ENCODE measurements at regions not wholly inside any gene's neighbourhood (a gene's known extent, or its start where the extent isn't known, plus 50 kb on each side); places are given as distances from the start of the nearest gene placed in this dataset.
"Not testable (repeated sequence)": the region's sequence is repeated elsewhere in the genome, so short reads cannot be mapped to it uniquely, and the experiment has no call there.

GRCh38 chr20:4324611-4325243, 75.6 kb upstream of the ADRA1D start:
- Mint-ChIP-seq H3K27me3 (peaks cover 30% of the 10 kb centered on the region), H3K9me3 (peaks cover 0 to 3% (median 0%) of the 10 kb centered on the region in 7 donors), H3K4me3 (no peak overlapping the region), H3K27ac (no peak overlapping the region), H3K36me3 (no peaks in the 10 kb centered on the region), H3K4me1 (no peaks in the 10 kb centered on the region)
- H3K4me1 ChIP-seq (ENCODE audit: control insufficient read depth, insufficient read depth, low read length, poor library complexity, severe bottlenecking), result no peaks in the 10 kb centered on the region
- H3K4me3 ChIP-seq (ENCODE audit: low read depth, low read length), result no peak overlapping the region
- no peak overlapping the region for H3K27ac ChIP-seq (ENCODE audit: insufficient read depth, low read length, poor library complexity, severe bottlenecking)
- no peak for DNase-seq
- H3K27me3 ChIP-seq (ENCODE audit: control insufficient read depth, insufficient read depth, low read length), result peaks cover 9% of the 10 kb centered on the region
- ATAC-seq (ENCODE audit: low read depth in 2 of 2), result no peak
- no peaks in the 10 kb centered on the region for H3K9me3 ChIP-seq (ENCODE audit: control insufficient read depth in 2 of 2, low read length in 2 of 2)
- no peaks in the 10 kb centered on the region for H3K36me3 ChIP-seq (ENCODE audit: control insufficient read depth, insufficient read depth, low read length)

DNA sequence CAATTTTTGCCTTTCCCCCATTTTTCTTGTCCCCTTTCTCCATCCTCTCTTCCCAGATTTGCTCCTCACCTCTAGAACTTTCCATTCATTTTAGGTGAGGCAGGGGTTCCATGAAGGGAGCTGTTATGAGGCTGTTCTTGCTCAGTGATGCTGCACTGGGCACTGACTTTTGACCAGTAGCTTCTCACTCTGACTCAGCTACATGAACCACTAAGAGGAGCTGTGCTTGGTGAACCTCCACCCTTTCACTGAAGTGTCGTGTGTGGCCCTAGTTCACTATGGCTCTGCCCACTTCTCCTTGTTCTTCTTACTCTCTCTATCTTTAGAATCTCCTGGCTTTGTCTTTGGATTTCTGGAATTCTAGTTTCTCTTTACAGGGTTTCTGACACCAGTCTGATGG, 73.4 kb upstream of the ADRA1D start:
- H3K27ac Mint-ChIP-seq, result peak overlapping the region in 1 of 3 donors; percentile 77
- Histone ChIP-seq H3K36me3 (ENCODE audit: control insufficient read depth, insufficient read depth, low read length) (no peaks in the 10 kb centered on the region), H3K4me3 (ENCODE audit: low read depth, low read length) (no peak overlapping the region), H3K4me1 (ENCODE audit: control insufficient read depth, insufficient read depth, low read length, poor library complexity, severe bottlenecking) (no peaks in the 10 kb centered on the region), H3K27me3 (ENCODE audit: control insufficient read depth, insufficient read depth, low read length) (peaks cover 6% of the 10 kb centered on the region), H3K9me3 (ENCODE audit: control insufficient read depth in 2 of 2, low read length in 2 of 2) (no peaks in the 10 kb centered on the region), H3K27ac (ENCODE audit: insufficient read depth, low read length, poor library complexity, severe bottlenecking) (no peak overlapping the region)
- DNase-seq, result no peak
- peaks cover 0 to 6% (median 2%) of the 10 kb centered on the region in 7 donors for H3K9me3 Mint-ChIP-seq
- H3K36me3 Mint-ChIP-seq, result no peaks in the 10 kb centered on the region
- peaks cover 19% of the 10 kb centered on the region for H3K27me3 Mint-ChIP-seq
- ATAC-seq (ENCODE audit: low read depth in 2 of 2), result no peak
- no peak overlapping the region for H3K4me3 Mint-ChIP-seq
- H3K4me1 Mint-ChIP-seq, result no peaks in the 10 kb centered on the region

- Histone ChIP-seq H3K27me3 (ENCODE audit: control insufficient read depth, insufficient read depth, low read length) (peaks cover 3% of the 10 kb centered on the region), H3K36me3 (ENCODE audit: control insufficient read depth, insufficient read depth, low read length) (no peaks in the 10 kb centered on the region), H3K4me1 (ENCODE audit: control insufficient read depth, insufficient read depth, low read length, poor library complexity, severe bottlenecking) (no peaks in the 10 kb centered on the region), H3K4me3 (ENCODE audit: low read depth, low read length) (no peak overlapping the region), H3K27ac (ENCODE audit: insufficient read depth, low read length, poor library complexity, severe bottlenecking) (no peak overlapping the region), H3K9me3 (ENCODE audit: control insufficient read depth in 2 of 2, low read length in 2 of 2) (peaks cover 0 to 5% of the 10 kb centered on the region in 2 experiments)
- ATAC-seq (ENCODE audit: low read depth in 2 of 2) (no peak), DNase-seq (no peak)
- peaks cover 12% of the 10 kb centered on the region for H3K27me3 Mint-ChIP-seq
- H3K9me3 Mint-ChIP-seq, result peaks cover 0 to 7% (median 3%) of the 10 kb centered on the region in 7 donors
- H3K27ac Mint-ChIP-seq, result peak overlapping the region in 1 of 3 donors; percentile 16
- no peaks in the 10 kb centered on the region for H3K4me1 Mint-ChIP-seq
- H3K4me3 Mint-ChIP-seq, result no peak overlapping the region
- H3K36me3 Mint-ChIP-seq, result no peaks in the 10 kb centered on the region
These were observed 71.2 kb upstream of the ADRA1D start for GRCh38 chr20:4320291-4320690.

DNA sequence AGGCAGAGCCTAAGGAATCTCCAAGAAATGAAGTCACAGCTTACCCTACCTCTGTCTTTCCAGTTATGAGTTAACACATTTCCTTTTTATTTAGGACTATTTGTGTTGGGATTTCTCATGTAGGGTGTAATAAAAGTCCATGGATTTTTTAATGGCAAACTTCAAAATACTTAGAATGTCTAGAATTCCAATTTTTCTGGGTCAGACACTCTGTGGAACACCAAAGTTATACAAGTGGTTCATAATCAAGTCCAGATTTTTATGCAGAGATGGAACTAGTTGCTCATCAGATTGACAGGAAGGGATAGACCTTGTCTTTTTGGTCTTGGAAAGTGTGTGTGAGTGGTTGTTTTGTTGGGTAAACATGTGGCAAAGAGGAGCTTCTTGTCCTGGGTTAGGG, 69.8 kb upstream of the ADRA1D start:
- peaks cover 0 to 5% of the 10 kb centered on the region in 2 experiments for H3K9me3 ChIP-seq (ENCODE audit: control insufficient read depth in 2 of 2, low read length in 2 of 2)
- peaks cover 3% of the 10 kb centered on the region for H3K27me3 ChIP-seq (ENCODE audit: control insufficient read depth, insufficient read depth, low read length)
- H3K36me3 ChIP-seq (ENCODE audit: control insufficient read depth, insufficient read depth, low read length), result no peaks in the 10 kb centered on the region
- DNase-seq (no peak), ATAC-seq (ENCODE audit: low read depth in 2 of 2) (no peak)
- H3K27ac Mint-ChIP-seq, result no peak overlapping the region
- H3K27me3 Mint-ChIP-seq, result peaks cover 8% of the 10 kb centered on the region
- H3K27ac ChIP-seq (ENCODE audit: insufficient read depth, low read length, poor library complexity, severe bottlenecking), result no peak overlapping the region
- H3K4me3 ChIP-seq (ENCODE audit: low read depth, low read length), result no peak overlapping the region
- H3K9me3 Mint-ChIP-seq, result peaks cover 0 to 7% (median 3%) of the 10 kb centered on the region in 7 donors
- H3K36me3 Mint-ChIP-seq, result no peaks in the 10 kb centered on the region
- no peaks in the 10 kb centered on the region for H3K4me1 ChIP-seq (ENCODE audit: control insufficient read depth, insufficient read depth, low read length, poor library complexity, severe bottlenecking)
- no peak overlapping the region for H3K4me3 Mint-ChIP-seq
- H3K4me1 Mint-ChIP-seq, result no peaks in the 10 kb centered on the region

GRCh38 chr20:4310616-4311015, 61.5 kb upstream of the ADRA1D start:
- H3K27ac Mint-ChIP-seq; H3K36me3 Mint-ChIP-seq; H3K4me3 ChIP-seq (ENCODE audit: low read depth, low read length); H3K36me3 ChIP-seq (ENCODE audit: control insufficient read depth, insufficient read depth, low read length); H3K4me3 Mint-ChIP-seq; H3K27me3 Mint-ChIP-seq; H3K9me3 ChIP-seq (ENCODE audit: control insufficient read depth in 2 of 2, low read length in 2 of 2); H3K4me1 ChIP-seq (ENCODE audit: control insufficient read depth, insufficient read depth, low read length, poor library complexity, severe bottlenecking); H3K27me3 ChIP-seq (ENCODE audit: control insufficient read depth, insufficient read depth, low read length); H3K9me3 Mint-ChIP-seq; DNase-seq; H3K27ac ChIP-seq (ENCODE audit: insufficient read depth, low read length, poor library complexity, severe bottlenecking); ATAC-seq (ENCODE audit: low read depth in 2 of 2); H3K4me1 Mint-ChIP-seq: not testable (repeated sequence)

DNA sequence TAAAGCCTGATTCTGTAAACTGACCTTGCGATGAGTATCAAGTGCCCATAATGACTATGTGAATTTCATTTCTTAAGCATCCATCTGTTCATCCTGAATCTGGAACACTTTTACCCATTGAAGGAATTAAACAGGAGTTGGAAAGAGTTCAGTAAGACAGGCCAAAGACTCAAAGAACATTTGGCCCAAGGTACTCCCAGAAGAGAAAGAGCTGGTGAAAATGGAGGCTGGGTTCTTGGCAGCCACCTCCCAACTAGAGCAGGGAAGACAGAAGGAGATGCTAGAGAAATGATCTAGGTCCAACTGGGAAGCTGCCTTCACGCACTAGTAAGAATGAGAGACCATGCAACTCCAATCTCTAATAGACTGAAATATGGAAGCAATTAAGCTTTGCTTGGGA, 57.1 kb upstream of the ADRA1D start:
- no peak overlapping the region for H3K27ac Mint-ChIP-seq
- ATAC-seq (ENCODE audit: low read depth in 2 of 2), result no peak
- H3K4me1 Mint-ChIP-seq, result no peaks in the 10 kb centered on the region
- Histone ChIP-seq H3K4me3 (ENCODE audit: low read depth, low read length) (no peak overlapping the region), H3K27ac (ENCODE audit: insufficient read depth, low read length, poor library complexity, severe bottlenecking) (no peak overlapping the region), H3K4me1 (ENCODE audit: control insufficient read depth, insufficient read depth, low read length, poor library complexity, severe bottlenecking) (no peaks in the 10 kb centered on the region), H3K27me3 (ENCODE audit: control insufficient read depth, insufficient read depth, low read length) (no peaks in the 10 kb centered on the region), H3K36me3 (ENCODE audit: control insufficient read depth, insufficient read depth, low read length) (no peaks in the 10 kb centered on the region), H3K9me3 (ENCODE audit: control insufficient read depth in 2 of 2, low read length in 2 of 2) (no peaks in the 10 kb centered on the region)
- DNase-seq, result no peak
- no peak overlapping the region for H3K4me3 Mint-ChIP-seq
- H3K27me3 Mint-ChIP-seq, result peaks cover 6% of the 10 kb centered on the region
- peaks cover 0 to 7% (median 0%) of the 10 kb centered on the region in 7 donors for H3K9me3 Mint-ChIP-seq
- H3K36me3 Mint-ChIP-seq, result no peaks in the 10 kb centered on the region

- Mint-ChIP-seq H3K4me1 (no peaks in the 10 kb centered on the region), H3K36me3 (no peaks in the 10 kb centered on the region)
- ATAC-seq (ENCODE audit: low read depth in 2 of 2), result no peak
These were observed 56.0 kb upstream of the ADRA1D start for GRCh38 chr20:4305091-4305490.

DNA sequence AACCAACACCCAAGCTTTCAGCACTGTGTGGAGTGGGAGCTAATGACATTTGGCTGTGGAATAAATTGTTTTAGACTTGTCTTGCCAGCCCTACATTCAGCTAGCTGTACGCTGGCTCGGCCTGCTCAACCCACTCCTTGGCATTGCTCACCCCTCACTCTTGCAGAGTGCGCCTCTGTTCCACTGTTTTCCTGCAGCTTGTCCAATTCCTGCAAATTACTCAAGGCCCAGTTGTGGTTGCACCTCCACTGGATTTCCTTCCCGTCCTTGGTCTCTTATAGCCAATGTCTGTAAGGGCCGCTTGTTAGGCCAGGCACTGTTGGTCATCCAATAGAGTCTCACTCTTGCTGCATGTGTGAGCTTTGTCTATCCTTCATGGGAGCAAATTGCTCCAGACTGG, 55.5 kb upstream of the ADRA1D start:
- Mint-ChIP-seq H3K9me3 (peaks cover 0 to 7% (median 1%) of the 10 kb centered on the region in 7 donors), H3K27me3 (peaks cover 11% of the 10 kb centered on the region)
- H3K27ac ChIP-seq (ENCODE audit: insufficient read depth, low read length, poor library complexity, severe bottlenecking), result no peak overlapping the region

More at GRCh38 chr20:4305091-4305490, 56.0 kb upstream of the ADRA1D start:
- DNase-seq, result no peak
- Histone ChIP-seq H3K27ac (ENCODE audit: insufficient read depth, low read length, poor library complexity, severe bottlenecking) (no peak overlapping the region), H3K9me3 (ENCODE audit: control insufficient read depth in 2 of 2, low read length in 2 of 2) (no peaks in the 10 kb centered on the region), H3K4me3 (ENCODE audit: low read depth, low read length) (no peak overlapping the region), H3K36me3 (ENCODE audit: control insufficient read depth, insufficient read depth, low read length) (no peaks in the 10 kb centered on the region), H3K4me1 (ENCODE audit: control insufficient read depth, insufficient read depth, low read length, poor library complexity, severe bottlenecking) (no peaks in the 10 kb centered on the region), H3K27me3 (ENCODE audit: control insufficient read depth, insufficient read depth, low read length) (no peaks in the 10 kb centered on the region)
- Mint-ChIP-seq H3K9me3 (peaks cover 0 to 7% (median 2%) of the 10 kb centered on the region in 7 donors), H3K27me3 (peaks cover 7% of the 10 kb centered on the region), H3K4me3 (no peak overlapping the region), H3K27ac (no peak overlapping the region)

More for the DNA sequence above, 55.5 kb upstream of the ADRA1D start:
- H3K4me1 Mint-ChIP-seq, result no peaks in the 10 kb centered on the region
- no peaks in the 10 kb centered on the region for H3K9me3 ChIP-seq (ENCODE audit: control insufficient read depth in 2 of 2, low read length in 2 of 2)
- H3K4me3 Mint-ChIP-seq, result no peak overlapping the region
- no peak overlapping the region for H3K27ac Mint-ChIP-seq
- no peaks in the 10 kb centered on the region for H3K4me1 ChIP-seq (ENCODE audit: control insufficient read depth, insufficient read depth, low read length, poor library complexity, severe bottlenecking)
- DNase-seq, result no peak
- no peaks in the 10 kb centered on the region for H3K36me3 Mint-ChIP-seq
- no peaks in the 10 kb centered on the region for H3K27me3 ChIP-seq (ENCODE audit: control insufficient read depth, insufficient read depth, low read length)
- ATAC-seq (ENCODE audit: low read depth in 2 of 2), result no peak
- no peaks in the 10 kb centered on the region for H3K36me3 ChIP-seq (ENCODE audit: control insufficient read depth, insufficient read depth, low read length)
- no peak overlapping the region for H3K4me3 ChIP-seq (ENCODE audit: low read depth, low read length)
